Thoracic aorta (tissue), 2 donors: ENCODE measurements at regions not wholly inside any gene's neighbourhood (a gene's known extent, or its start where the extent isn't known, plus 50 kb on each side); places are given as distances from the start of the nearest gene placed in this dataset.

Source experiments
- ATAC-seq: fragments of 150-250 bp; one replicate; pipeline ENCODE4 v1.8.0; 2017; ENCODE audit warnings: low read depth; ENCODE audit not compliant: insufficient number of reproducible peaks, low FRiP score
- DNase-seq: peaks from one replicate; pipeline ENCODE4 v3.0.0-alpha.2; 2020; ENCODE audit warnings: low spot score
- H3K27ac ChIP-seq, 2 donors: fragments of 200-600 bp; sonication (generic); 1 replicate in 1 of 2; 2 replicates in 1 of 2; pipeline ENCODE4 v1.5.1; 2016; ENCODE audit warnings: mild to moderate bottlenecking in 2 of 2, moderate library complexity in 2 of 2
- H3K27me3 ChIP-seq: fragments of 200-600 bp; sonication (generic); replicated peaks from 2 replicates; pipeline ENCODE4 v1.6.0; 2016; ENCODE audit warnings: mild to moderate bottlenecking; ENCODE audit not compliant: insufficient read depth
- H3K36me3 ChIP-seq: fragments of 200-600 bp; sonication (generic); one replicate; pipeline ENCODE4 v1.5.1; 2016
- H3K4me1 ChIP-seq, 2 donors: fragments of 200-600 bp; sonication (generic); 1 replicate in 1 of 2; 2 replicates in 1 of 2; pipeline versions ENCODE4 v1.5.1 to v1.6.0; 2016; ENCODE audit warnings: low read depth in 2 of 2, mild to moderate bottlenecking in 1 of 2; ENCODE audit not compliant: control insufficient read depth in 1 of 2
- H3K4me3 ChIP-seq: fragments of 200-600 bp; sonication (generic); 2 replicates; pipeline ENCODE4 v1.5.1; 2016; ENCODE audit warnings: mild to moderate bottlenecking
- H3K9me3 ChIP-seq: fragments of 200-600 bp; sonication (generic); 2 replicates; pipeline ENCODE4 v1.5.1; 2016
- TF ChIP-seq, protein P1 (sequence below): fragments of 200-600 bp; sonication (generic); IDR thresholded peaks from one replicate; pipeline ENCODE4 v1.5.1; 2019; ENCODE audit warnings: antibody characterized with exemption

DNA sequence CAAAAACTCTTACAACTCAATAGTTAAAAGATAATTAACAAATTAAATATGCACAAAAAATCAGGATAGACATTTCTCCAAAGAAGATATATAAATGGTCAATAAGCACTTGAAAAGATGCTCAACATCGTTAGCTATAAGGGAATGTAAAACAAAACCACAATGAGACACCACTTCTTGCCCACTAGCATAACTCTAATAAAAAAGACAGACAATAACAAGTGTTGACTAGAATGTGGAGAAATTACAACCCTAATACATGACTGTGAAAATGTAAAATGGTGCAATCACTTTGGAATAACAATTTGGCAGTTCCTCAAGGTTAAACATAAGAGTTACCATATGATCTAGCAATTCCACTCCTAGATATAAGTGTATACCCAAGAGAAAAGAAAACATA, 74.3 kb upstream of the PCGF5 start:
- Histone ChIP-seq H3K4me1 (no peaks in the 10 kb centered on the region), H3K4me3 (no peak overlapping the region), H3K36me3 (no peaks in the 10 kb centered on the region), H3K27ac (no peak overlapping the region), H3K27me3 (no peaks in the 10 kb centered on the region), H3K9me3 (no peaks in the 10 kb centered on the region)
- DNase-seq (no peak), ATAC-seq (no peak)
- TF ChIP-seq, protein P1, sequence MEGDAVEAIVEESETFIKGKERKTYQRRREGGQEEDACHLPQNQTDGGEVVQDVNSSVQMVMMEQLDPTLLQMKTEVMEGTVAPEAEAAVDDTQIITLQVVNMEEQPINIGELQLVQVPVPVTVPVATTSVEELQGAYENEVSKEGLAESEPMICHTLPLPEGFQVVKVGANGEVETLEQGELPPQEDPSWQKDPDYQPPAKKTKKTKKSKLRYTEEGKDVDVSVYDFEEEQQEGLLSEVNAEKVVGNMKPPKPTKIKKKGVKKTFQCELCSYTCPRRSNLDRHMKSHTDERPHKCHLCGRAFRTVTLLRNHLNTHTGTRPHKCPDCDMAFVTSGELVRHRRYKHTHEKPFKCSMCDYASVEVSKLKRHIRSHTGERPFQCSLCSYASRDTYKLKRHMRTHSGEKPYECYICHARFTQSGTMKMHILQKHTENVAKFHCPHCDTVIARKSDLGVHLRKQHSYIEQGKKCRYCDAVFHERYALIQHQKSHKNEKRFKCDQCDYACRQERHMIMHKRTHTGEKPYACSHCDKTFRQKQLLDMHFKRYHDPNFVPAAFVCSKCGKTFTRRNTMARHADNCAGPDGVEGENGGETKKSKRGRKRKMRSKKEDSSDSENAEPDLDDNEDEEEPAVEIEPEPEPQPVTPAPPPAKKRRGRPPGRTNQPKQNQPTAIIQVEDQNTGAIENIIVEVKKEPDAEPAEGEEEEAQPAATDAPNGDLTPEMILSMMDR = no peak

DNA sequence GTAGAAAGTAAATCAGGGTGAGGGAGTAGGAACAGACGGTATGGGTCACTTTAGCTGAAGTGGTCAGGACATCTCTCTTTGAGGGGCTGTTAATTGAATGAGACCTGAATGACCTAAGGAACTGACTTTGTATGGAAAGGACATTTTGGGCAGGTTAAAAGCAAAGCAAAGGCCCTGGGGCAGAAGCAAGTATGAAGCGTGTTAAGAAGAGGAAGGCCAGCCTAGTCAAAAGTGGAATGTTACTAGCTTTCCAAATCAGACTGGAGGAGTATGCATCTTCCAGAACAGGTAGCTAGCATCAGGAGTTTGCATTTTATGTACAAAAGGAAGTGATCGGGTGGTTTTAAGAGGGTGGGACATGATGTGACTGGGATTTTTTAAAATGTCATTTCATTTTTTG, 70.9 kb upstream of the PCGF5 start:
- H3K9me3 ChIP-seq = no peaks in the 10 kb centered on the region
- no peaks in the 10 kb centered on the region for H3K36me3 ChIP-seq
- H3K4me1 ChIP-seq = no peaks in the 10 kb centered on the region
- TF ChIP-seq, protein P1 = no peak
- H3K27me3 ChIP-seq = no peaks in the 10 kb centered on the region
- no peak overlapping the region for H3K4me3 ChIP-seq
- no peak for DNase-seq
- no peak overlapping the region for H3K27ac ChIP-seq
- no peak for ATAC-seq

DNA sequence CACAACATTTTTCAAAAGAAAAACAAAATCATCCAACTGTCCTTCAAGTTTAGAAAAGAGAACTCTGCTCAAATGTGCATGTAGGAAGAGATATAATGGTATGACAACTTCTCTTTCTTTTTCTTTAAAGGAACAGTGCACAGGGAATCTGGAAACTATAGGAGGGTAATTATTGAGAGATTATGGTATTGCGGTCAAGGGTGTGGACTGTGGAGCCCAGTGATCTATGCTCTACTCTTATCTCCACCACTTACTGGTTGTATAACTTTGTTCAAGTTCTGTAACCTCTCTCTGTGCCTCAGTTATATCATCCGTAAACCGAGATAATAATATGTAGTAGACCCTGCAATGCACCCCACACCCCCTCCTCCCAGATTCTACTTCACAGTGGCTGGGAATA, 69.8 kb upstream of the PCGF5 start:
- Histone ChIP-seq H3K4me3 (no peak overlapping the region), H3K4me1 (no peaks in the 10 kb centered on the region), H3K36me3 (no peaks in the 10 kb centered on the region), H3K27ac (no peak overlapping the region), H3K9me3 (no peaks in the 10 kb centered on the region), H3K27me3 (no peaks in the 10 kb centered on the region)
- no peak for DNase-seq
- no peak for ATAC-seq
- TF ChIP-seq, protein P1 = no peak

DNA sequence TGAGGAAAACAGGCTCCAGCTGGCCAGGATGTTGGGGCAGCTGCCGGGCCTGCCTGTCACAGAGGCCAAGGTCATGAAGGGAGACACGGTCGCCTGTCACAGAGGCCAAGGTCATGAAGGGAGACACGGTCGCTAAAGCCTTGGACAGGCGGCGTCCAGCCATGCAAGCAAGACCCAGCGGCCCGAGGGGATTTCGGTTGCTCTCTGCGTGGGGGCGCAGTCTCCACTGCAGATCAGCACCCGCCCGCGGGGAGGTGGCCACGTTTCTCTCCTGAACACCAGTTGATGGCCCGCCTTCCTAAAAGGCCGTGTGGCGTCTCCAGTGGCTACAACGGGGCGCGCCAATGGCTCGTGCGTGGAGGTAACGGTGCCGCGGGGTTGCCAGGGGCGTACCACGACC, 67.0 kb upstream of the PCGF5 start:
- no peaks in the 10 kb centered on the region for H3K27me3 ChIP-seq
- no peak overlapping the region for H3K27ac ChIP-seq
- TF ChIP-seq, protein P1 = no peak
- no peaks in the 10 kb centered on the region for H3K36me3 ChIP-seq
- no peak overlapping the region for H3K4me3 ChIP-seq
- no peaks in the 10 kb centered on the region for H3K9me3 ChIP-seq
- DNase-seq = no peak
- H3K4me1 ChIP-seq = no peaks in the 10 kb centered on the region
- no peak for ATAC-seq

DNA sequence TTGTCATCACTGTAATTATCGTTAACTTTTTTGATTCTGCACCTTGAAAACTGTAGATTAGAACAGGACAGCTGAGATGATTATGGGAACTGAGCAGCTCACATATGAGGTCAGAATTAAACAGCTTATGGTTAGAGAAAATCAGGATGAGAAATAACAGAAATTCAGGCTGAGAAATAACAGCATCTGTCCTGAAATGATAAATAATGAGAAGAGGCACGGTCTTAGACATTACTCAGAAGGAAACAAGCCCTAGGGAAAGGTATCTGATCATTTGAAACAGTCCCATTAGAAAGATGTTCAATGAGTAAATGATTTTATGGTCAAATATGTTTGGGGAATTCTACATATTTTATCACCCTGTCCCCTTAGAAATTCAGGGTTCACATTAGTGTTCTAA, 65.6 kb upstream of the PCGF5 start:
- no peaks in the 10 kb centered on the region for H3K4me1 ChIP-seq
- no peaks in the 10 kb centered on the region for H3K9me3 ChIP-seq
- H3K36me3 ChIP-seq = no peaks in the 10 kb centered on the region
- TF ChIP-seq, protein P1 = no peak
- no peaks in the 10 kb centered on the region for H3K27me3 ChIP-seq
- DNase-seq (no peak), ATAC-seq (no peak)
- no peak overlapping the region for H3K27ac ChIP-seq
- H3K4me3 ChIP-seq = no peak overlapping the region
